ENCODE measurements at regions not wholly inside any gene's neighbourhood (a gene's known extent, or its start where the extent isn't known, plus 50 kb on each side); places are given as distances from the start of the nearest gene placed in this dataset.
"Not testable (repeated sequence)": the region's sequence is repeated elsewhere in the genome, so short reads cannot be mapped to it uniquely, and the experiment has no call there.

DNA sequence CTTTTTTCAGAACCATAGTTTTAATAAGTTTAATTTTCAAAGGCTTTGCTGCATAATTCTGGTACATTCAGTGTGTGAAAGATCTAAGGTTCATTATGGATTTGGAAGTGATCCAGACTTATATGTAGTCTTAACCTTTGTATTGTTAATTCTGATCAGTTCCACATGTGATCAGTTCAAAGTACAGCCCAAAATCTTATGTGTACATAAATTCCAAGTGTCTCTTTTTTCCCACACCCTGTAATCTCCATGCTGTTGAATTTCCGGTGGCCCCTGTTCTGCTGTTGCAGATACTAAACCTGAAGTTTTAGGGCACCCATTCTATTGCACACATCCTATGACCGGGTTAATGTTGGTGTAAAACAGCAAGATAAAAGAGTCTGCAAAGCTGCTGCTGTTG, 1147.5 kb upstream of the CDH8 start:
- no peak for FAIRE-seq

DNA sequence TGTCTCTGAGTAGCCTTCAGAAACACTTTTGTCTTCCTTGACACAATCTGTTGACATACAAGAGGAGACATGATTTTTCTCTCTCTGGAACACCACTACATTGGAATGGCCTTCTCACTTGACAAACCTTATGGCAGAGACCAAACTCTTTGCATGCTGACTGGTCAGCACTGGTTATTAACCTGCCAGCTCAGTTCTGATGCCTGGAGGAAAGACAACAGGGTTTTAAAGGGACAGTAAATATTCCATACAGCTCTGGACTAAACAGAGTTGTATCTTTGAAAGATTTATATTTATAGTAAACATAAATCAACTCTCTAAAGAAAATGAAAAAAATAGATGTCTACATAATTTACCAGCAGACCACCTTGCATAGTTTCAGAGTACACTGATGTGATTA, 1139.1 kb upstream of the CDH8 start:
- FAIRE-seq, result no peak

GRCh38 chr16:63174801-63175200, 1138.6 kb upstream of the CDH8 start:
- FAIRE-seq, result no peak

DNA sequence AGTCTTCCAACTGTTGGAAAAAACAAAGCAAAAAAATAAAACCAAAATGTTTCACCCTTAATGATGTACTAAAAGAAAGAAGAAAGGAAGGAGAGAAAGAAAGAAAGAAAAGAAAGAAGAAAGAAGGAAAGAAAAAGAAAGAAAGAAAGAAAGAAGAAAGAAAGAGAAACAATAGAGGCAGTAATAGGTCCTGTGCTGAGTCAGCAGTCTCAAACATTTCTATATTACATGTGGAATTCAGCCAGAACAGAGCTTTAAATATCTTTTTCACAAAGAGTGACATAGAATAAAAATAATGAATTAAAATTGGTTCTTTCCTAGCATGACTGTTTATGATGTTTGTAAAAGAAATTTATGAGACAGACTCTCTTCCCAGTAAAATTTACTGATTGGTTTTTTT, 1135.3 kb upstream of the CDH8 start:
- FAIRE-seq, result no peak

GRCh38 chr16:63169100-63169499, 1132.9 kb upstream of the CDH8 start:
- no peak for FAIRE-seq

- FAIRE-seq, result no peak
These were observed 1121.6 kb upstream of the CDH8 start for GRCh38 chr16:63157818-63158217.

GRCh38 chr16:63146251-63146650, 1110.0 kb upstream of the CDH8 start:
- FAIRE-seq, result no peak

DNA sequence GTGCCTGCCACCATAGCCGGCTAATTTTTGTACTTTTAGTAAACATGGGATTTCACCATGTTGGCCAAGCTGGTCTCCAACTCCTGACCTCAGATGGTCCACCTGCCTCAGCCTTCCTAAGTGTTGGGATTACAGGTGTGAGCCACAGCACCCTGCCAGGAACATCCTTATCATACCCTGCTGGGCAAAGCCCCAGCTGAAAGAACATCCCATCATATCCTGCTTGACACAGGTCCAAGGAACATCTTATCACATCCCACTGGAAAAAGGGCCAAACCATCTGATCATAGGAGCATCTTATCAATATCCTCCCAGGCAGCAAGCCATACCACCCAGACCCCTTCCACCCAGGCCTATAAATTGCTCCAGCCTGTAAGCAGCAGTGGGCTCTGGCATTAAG, 1109.2 kb upstream of the CDH8 start:
- no peak for FAIRE-seq

DNA sequence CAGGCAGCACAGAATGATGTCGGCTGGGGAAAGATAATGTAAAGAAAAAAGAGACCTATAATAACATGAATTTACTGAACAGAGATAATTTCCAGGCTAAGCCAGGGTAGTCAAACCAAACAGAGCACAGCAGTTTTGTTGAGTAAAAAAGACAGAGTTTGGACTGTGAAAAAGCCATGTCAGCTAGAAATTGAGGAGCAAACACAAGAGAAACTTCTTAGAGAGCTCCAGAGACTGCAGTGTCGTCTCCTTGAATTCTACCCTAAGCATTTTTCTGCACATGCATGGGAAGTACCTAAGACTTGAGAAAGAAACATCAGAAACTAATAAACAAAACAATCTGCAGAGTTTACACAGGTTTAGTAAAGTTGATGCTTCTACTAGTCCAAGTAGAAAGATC, 1098.8 kb upstream of the CDH8 start:
- no peak for FAIRE-seq

- no peak for FAIRE-seq
These were observed 1095.3 kb upstream of the CDH8 start for GRCh38 chr16:63131503-63131902.

DNA sequence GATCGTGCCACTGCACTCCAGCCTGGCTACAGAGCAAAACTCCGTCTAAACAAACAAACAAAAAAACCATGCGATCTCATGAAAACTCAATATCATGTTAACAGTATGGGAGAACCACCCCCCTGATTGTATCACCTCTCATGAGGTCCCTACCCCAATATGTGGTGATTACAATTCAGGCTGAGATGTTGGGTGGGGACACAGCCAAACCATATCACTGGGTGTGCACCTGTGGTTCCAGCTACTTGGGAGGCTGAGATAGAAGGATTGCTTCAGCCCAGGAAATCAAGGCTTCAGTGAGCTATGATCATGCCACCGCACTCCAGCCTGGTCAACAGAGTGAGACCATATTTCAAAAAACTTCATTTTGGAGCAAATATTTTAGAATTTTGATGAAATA, 1094.7 kb upstream of the CDH8 start:
- FAIRE-seq, result no peak

DNA sequence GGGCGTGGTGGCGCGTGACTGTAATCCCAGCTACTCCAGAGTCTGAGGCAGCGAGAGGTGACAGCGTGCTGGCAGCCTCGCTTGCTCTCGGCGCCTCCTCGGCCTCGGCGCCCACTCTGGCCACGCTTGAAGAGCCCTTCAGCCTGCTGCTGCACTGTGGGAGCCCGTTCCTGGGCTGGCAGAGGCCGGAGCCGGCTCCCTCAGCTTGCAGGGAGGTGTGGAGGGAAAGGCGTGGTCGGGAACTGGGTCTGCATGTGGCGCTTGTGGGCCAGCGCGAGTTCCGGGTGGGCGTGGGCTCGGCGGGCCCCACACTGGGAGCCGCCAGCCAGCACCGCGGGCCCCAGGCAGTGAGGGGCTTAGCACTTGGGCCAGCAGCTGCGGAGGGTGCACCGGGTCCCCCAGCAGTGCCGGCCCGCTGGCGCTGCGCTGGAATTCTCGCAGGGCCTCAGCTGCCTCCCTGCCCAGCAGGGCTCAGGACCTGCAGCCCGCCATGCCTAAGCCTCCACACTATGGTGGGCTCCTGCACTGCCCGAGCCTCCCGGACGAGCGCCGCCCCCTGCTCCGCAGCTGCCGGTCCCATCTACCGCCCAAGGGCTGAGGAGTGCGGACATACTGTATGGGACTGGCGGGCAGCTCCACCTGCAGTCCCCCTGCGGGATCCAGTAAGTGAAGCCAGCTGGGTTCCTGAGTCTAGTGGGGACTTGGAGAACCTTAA, 1093.3 kb upstream of the CDH8 start:
- FAIRE-seq, result no peak

DNA sequence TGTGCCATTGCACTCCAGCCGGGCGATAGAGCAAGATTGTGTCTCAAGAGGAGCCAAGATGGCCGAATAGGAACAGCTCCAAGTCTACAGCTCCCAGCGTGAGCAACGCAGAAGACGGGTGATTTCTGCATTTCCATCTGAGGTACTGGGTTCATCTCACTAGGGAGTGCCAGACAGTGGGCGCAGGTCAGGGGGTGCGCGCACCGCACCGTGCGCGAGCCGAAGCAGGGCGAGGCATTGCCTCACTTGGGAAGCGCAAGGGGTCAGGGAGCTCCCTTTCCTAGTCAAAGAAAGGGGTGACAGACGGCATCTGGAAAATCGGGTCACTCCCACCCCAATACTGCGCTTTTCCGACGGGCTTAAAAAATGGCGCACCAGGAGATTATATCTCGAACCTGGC, 1083.7 kb upstream of the CDH8 start:
- not testable (repeated sequence) for FAIRE-seq

DNA sequence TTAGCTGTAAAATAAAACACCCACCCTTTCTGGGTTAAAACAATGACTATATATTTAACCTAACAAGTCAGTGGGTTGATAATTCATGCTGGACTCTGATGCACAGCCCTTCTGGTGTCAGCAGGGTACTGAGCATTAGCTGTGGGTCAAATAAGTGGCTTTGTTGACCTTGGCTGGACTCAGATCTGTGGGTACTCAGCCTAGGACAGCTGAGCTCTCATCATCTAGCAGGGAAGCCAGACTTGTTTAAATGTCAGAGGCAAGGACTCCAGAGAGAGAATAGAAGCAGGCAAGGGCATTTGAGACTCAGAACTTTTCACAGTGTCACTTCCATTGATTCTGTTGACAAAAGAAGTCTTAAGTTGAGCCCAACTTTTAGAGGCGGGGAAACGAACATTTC, 1063.8 kb upstream of the CDH8 start:
- no peak for FAIRE-seq

DNA sequence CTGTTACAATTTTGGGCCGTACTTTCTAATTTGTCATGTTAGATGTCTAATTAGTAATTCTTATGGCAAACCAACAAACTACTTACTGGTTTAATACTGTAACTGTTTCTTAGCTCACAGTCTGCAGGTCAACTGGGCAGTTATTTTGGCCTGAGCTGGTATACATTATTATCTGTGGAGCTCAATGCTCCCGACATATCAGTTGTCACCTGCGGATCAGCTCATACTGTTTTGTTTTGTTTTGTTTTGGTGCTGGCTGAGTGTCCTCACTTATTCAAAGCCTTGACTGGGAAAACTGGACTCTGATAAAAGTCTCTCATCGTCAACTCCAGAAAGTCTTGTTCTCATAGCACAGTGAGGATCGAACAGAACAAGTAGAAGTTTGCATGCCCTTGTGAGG, 1060.6 kb upstream of the CDH8 start:
- FAIRE-seq, result no peak

- FAIRE-seq, result no peak
These were observed 1056.5 kb upstream of the CDH8 start for GRCh38 chr16:63092736-63093135.

- FAIRE-seq, result no peak
These were observed 1045.9 kb upstream of the CDH8 start for GRCh38 chr16:63082101-63082500.

- no peak for FAIRE-seq
These were observed 1044.5 kb upstream of the CDH8 start for GRCh38 chr16:63080746-63081145.

GRCh38 chr16:63069047-63069446, 1032.8 kb upstream of the CDH8 start:
- no peak for FAIRE-seq

DNA sequence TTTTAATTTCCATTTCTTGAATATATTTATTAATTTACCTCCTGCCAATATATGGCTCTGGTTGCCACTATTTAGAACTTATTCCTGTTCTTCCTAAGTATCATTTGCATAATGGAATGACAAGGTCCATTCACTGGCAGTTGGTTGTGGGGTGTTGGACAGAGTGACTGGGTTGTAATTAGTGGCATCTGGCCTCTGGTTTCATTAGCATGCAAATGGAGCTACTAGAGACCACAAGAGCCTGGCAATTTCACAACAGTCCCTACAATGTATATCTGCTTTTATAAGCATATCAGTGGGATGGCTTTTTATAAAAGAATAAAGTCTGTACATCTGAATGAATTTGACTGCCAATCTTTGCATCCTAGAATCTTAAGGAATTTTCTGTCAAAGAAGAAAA, 1030.9 kb upstream of the CDH8 start:
- no peak for FAIRE-seq

- FAIRE-seq, result no peak
These were observed 1030.3 kb upstream of the CDH8 start for GRCh38 chr16:63066552-63066951.

- no peak for FAIRE-seq
These were observed 1025.1 kb upstream of the CDH8 start for GRCh38 chr16:63061319-63061718.

DNA sequence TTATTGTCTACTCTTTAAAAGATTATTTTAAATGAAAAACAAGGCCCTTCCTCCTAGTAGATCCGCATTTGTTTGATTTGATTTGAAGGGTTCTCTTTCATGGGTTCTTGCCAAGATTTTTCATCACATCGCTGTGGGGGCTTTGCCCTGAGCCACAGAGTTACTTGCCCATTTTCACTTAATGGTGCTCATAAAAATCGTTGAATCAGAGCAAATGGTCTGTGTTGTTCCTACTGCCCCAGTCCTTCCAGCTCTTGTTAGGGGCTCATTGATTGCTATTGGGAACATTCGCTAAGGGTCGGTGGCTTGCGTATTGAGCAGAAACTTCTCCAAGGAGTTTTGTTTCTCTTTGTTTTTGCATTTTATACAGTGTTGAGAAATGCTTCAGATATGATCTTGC, 1023.4 kb upstream of the CDH8 start:
- FAIRE-seq, result no peak

GRCh38 chr16:63057341-63057740, 1021.1 kb upstream of the CDH8 start:
- no peak for FAIRE-seq

GRCh38 chr16:63050391-63050790, 1014.2 kb upstream of the CDH8 start:
- no peak for FAIRE-seq

All from TTC549 (cell line).